Activated CD4-positive, alpha-beta T cell treated with anti-CD3 and anti-CD28 coated beads for 36 hours (primary cell): ENCODE measurements at regions not wholly inside any gene's neighbourhood (a gene's known extent, or its start where the extent isn't known, plus 50 kb on each side); places are given as distances from the start of the nearest gene placed in this dataset.
A peak's percentile ranks its signal among the peaks of the same experiment; 100 is the strongest.

Experiments used
- ATAC-seq: fragments of 200-7000 bp; cut with Tn5 transposase; one replicate; pipeline ENCODE4 v1.10.0; 2021; ENCODE audit warnings: mild to moderate bottlenecking, moderate library complexity
- CTCF ChIA-PET: fragments of 350-600 bp; sonication (Branson Sonifier 250); formaldehyde crosslinking; loops from one replicate; lab custom pipeline; 2021; ENCODE audit warnings: antibody characterized with exemption; lab: Charles Lee
- POLR2A ChIA-PET: fragments of 350-600 bp; sonication (Branson Sonifier 250); formaldehyde crosslinking; loops from one replicate; lab custom pipeline; 2021; ENCODE audit warnings: antibody characterized with exemption, inconsistent platforms; lab: Charles Lee
- DNase-seq: peaks from one replicate; pipeline ENCODE4 v3.0.0-alpha.2; 2020
- H3K27ac Mint-ChIP-seq: one replicate; pipeline ENCODE4 v1.8.0; 2021; ENCODE audit warnings: mixed read lengths
- H3K27me3 Mint-ChIP-seq: one replicate; pipeline ENCODE4 v1.8.0; 2021; ENCODE audit warnings: mixed read lengths
- H3K36me3 Mint-ChIP-seq: one replicate; pipeline ENCODE4 v1.8.0; 2021; ENCODE audit warnings: low read depth, mixed read lengths
- H3K4me1 Mint-ChIP-seq: one replicate; pipeline ENCODE4 v1.8.0; 2021; ENCODE audit warnings: mixed read lengths
- H3K4me3 Mint-ChIP-seq: one replicate; pipeline ENCODE4 v1.8.0; 2021; ENCODE audit warnings: mild to moderate bottlenecking, moderate library complexity, mixed read lengths
- H3K9me3 Mint-ChIP-seq: one replicate; pipeline ENCODE4 v1.8.0; 2021; ENCODE audit warnings: low read depth, mixed read lengths
- intact Hi-C, 2 experiments: fragments of 100-400 bp; cut with DNase I in 1 of 2; cut with micrococcal nuclease in 1 of 2; formaldehyde crosslinking; loops; one replicate each; pipeline versions ENCODE4 v1.14.2 to v1.15.1; 2022 to 2024; cut with DNase I, micrococcal nuclease

- H3K9me3 Mint-ChIP-seq: no peaks in the 10 kb centered on the region
- H3K27ac Mint-ChIP-seq: no peak overlapping the region
- ChIA-PET POLR2A (no interaction called here), CTCF (interaction anchor here (0.7 kb wide), 1 partner anchor 795 kb away, joined by 3 read pairs; no protein-coding TSS in a partner anchor)
- intact Hi-C loops: no loop called here
- no peaks in the 10 kb centered on the region for H3K36me3 Mint-ChIP-seq
- H3K4me3 Mint-ChIP-seq: no peak overlapping the region
- DNase-seq (no peak), ATAC-seq (no peak)
- no peaks in the 10 kb centered on the region for H3K27me3 Mint-ChIP-seq
- H3K4me1 Mint-ChIP-seq: no peaks in the 10 kb centered on the region
Observed at GRCh38 chr12:41799671-41800070, 345.0 kb downstream of the GXYLT1 start.

GRCh38 chr12:41795910-41796309 is 348.8 kb downstream of the GXYLT1 start:
- ChIA-PET CTCF (interaction anchor here (1.6 kb wide), 1 partner anchor 10 kb away, joined by 4 read pairs; no protein-coding TSS in a partner anchor), POLR2A (no interaction called here)
- H3K27ac Mint-ChIP-seq: no peak overlapping the region
- H3K4me1 Mint-ChIP-seq: no peaks in the 10 kb centered on the region
- H3K36me3 Mint-ChIP-seq: no peaks in the 10 kb centered on the region
- peaks cover 7% of the 10 kb centered on the region for H3K9me3 Mint-ChIP-seq
- DNase-seq (no peak), ATAC-seq (no peak)
- intact Hi-C loops: no loop called here
- no peaks in the 10 kb centered on the region for H3K27me3 Mint-ChIP-seq
- no peak overlapping the region for H3K4me3 Mint-ChIP-seq

GRCh38 chr12:41795051-41795600 is 349.5 kb downstream of the GXYLT1 start:
- ChIA-PET CTCF (no interaction called here), POLR2A (no interaction called here)
- intact Hi-C loops: no loop called here
- Mint-ChIP-seq H3K36me3 (no peaks in the 10 kb centered on the region), H3K9me3 (peaks cover 10% of the 10 kb centered on the region), H3K27me3 (no peaks in the 10 kb centered on the region), H3K4me1 (no peaks in the 10 kb centered on the region), H3K4me3 (no peak overlapping the region), H3K27ac (no peak overlapping the region)
- DNase-seq (no peak), ATAC-seq (no peak)

GRCh38 chr12:41794336-41794735 is 350.3 kb downstream of the GXYLT1 start:
- no peak overlapping the region for H3K4me3 Mint-ChIP-seq
- H3K27ac Mint-ChIP-seq: no peak overlapping the region
- H3K27me3 Mint-ChIP-seq: no peaks in the 10 kb centered on the region
- no peaks in the 10 kb centered on the region for H3K4me1 Mint-ChIP-seq
- no peak for DNase-seq
- no peak for ATAC-seq
- intact Hi-C loops: no loop called here
- no peaks in the 10 kb centered on the region for H3K36me3 Mint-ChIP-seq
- CTCF ChIA-PET: interaction anchor here (0.5 kb wide), 1 partner anchor 160 kb away, joined by 3 read pairs; no protein-coding TSS in a partner anchor
- H3K9me3 Mint-ChIP-seq: peaks cover 10% of the 10 kb centered on the region
- POLR2A ChIA-PET: no interaction called here

GRCh38 chr12:41784957-41785356 is 359.7 kb downstream of the GXYLT1 start:
- H3K36me3 Mint-ChIP-seq: no peaks in the 10 kb centered on the region
- CTCF ChIA-PET: no interaction called here
- H3K9me3 Mint-ChIP-seq: peaks cover 2% of the 10 kb centered on the region
- H3K27me3 Mint-ChIP-seq: peaks cover 7% of the 10 kb centered on the region
- no peak for ATAC-seq
- no peak overlapping the region for H3K4me3 Mint-ChIP-seq
- intact Hi-C loops: no loop called here
- POLR2A ChIA-PET: no interaction called here
- no peak overlapping the region for H3K27ac Mint-ChIP-seq
- no peaks in the 10 kb centered on the region for H3K4me1 Mint-ChIP-seq
- no peak for DNase-seq

- ChIA-PET CTCF (no interaction called here), POLR2A (no interaction called here)
- no peaks in the 10 kb centered on the region for H3K4me1 Mint-ChIP-seq
Observed at GRCh38 chr12:41778934-41779333, 365.7 kb downstream of the GXYLT1 start.

GRCh38 chr12:41777064-41777790 is 367.4 kb downstream of the GXYLT1 start:
- Mint-ChIP-seq H3K36me3 (no peaks in the 10 kb centered on the region), H3K27ac (no peak overlapping the region), H3K27me3 (peaks cover 3% of the 10 kb centered on the region), H3K4me1 (no peaks in the 10 kb centered on the region), H3K4me3 (no peak overlapping the region), H3K9me3 (no peaks in the 10 kb centered on the region)
- intact Hi-C loops: no loop called here
- ATAC-seq: no peak
- no peak for DNase-seq
- POLR2A ChIA-PET: no interaction called here
- CTCF ChIA-PET: no interaction called here

More at GRCh38 chr12:41778934-41779333, 365.7 kb downstream of the GXYLT1 start:
- intact Hi-C loops: no loop called here
- ATAC-seq (no peak), DNase-seq (no peak)
- Mint-ChIP-seq H3K9me3 (no peaks in the 10 kb centered on the region), H3K4me3 (no peak overlapping the region), H3K27me3 (peaks cover 3% of the 10 kb centered on the region), H3K36me3 (no peaks in the 10 kb centered on the region), H3K27ac (no peak overlapping the region)

- ChIA-PET POLR2A (no interaction called here), CTCF (no interaction called here)
- no peak overlapping the region for H3K4me3 Mint-ChIP-seq
- intact Hi-C loops: no loop called here
- ATAC-seq (no peak), DNase-seq (no peak)
- H3K27me3 Mint-ChIP-seq: peaks cover 2% of the 10 kb centered on the region
- H3K36me3 Mint-ChIP-seq: no peaks in the 10 kb centered on the region
- H3K4me1 Mint-ChIP-seq: peaks cover 3% of the 10 kb centered on the region
- no peak overlapping the region for H3K27ac Mint-ChIP-seq
- no peaks in the 10 kb centered on the region for H3K9me3 Mint-ChIP-seq
Observed at GRCh38 chr12:41772478-41772877, 372.2 kb downstream of the GXYLT1 start.

GRCh38 chr12:41769810-41770209 is 374.9 kb downstream of the GXYLT1 start:
- CTCF ChIA-PET: no interaction called here
- DNase-seq: no peak

GRCh38 chr12:41768456-41768855 is 376.2 kb downstream of the GXYLT1 start:
- Mint-ChIP-seq H3K9me3 (no peaks in the 10 kb centered on the region), H3K27ac (no peak overlapping the region), H3K36me3 (no peaks in the 10 kb centered on the region), H3K27me3 (peaks cover 2% of the 10 kb centered on the region), H3K4me1 (peaks cover 3% of the 10 kb centered on the region), H3K4me3 (no peak overlapping the region)
- DNase-seq (no peak), ATAC-seq (no peak)
- intact Hi-C loops: no loop called here
- ChIA-PET CTCF (no interaction called here), POLR2A (no interaction called here)

More at GRCh38 chr12:41769810-41770209, 374.9 kb downstream of the GXYLT1 start:
- POLR2A ChIA-PET: no interaction called here
- Mint-ChIP-seq H3K27me3 (peaks cover 2% of the 10 kb centered on the region), H3K27ac (no peak overlapping the region), H3K4me3 (no peak overlapping the region), H3K9me3 (no peaks in the 10 kb centered on the region), H3K36me3 (no peaks in the 10 kb centered on the region), H3K4me1 (peaks cover 3% of the 10 kb centered on the region)
- intact Hi-C loops: no loop called here
- ATAC-seq: peak; percentile 53

- POLR2A ChIA-PET: no interaction called here
- ATAC-seq: no peak
- H3K4me1 Mint-ChIP-seq: no peaks in the 10 kb centered on the region
- H3K9me3 Mint-ChIP-seq: peaks cover 2% of the 10 kb centered on the region
- no peaks in the 10 kb centered on the region for H3K36me3 Mint-ChIP-seq
- no peak for DNase-seq
- H3K27me3 Mint-ChIP-seq: peaks cover 3% of the 10 kb centered on the region
- no peak overlapping the region for H3K27ac Mint-ChIP-seq
- intact Hi-C loops: no loop called here
- CTCF ChIA-PET: interaction anchor here (1.0 kb wide), 1 partner anchor 262 kb away, joined by 5 read pairs; no protein-coding TSS in a partner anchor
- no peak overlapping the region for H3K4me3 Mint-ChIP-seq
Observed at GRCh38 chr12:41762691-41763090, 382.0 kb downstream of the GXYLT1 start.

- Mint-ChIP-seq H3K4me1 (no peaks in the 10 kb centered on the region), H3K27ac (no peak overlapping the region), H3K36me3 (no peaks in the 10 kb centered on the region), H3K27me3 (no peaks in the 10 kb centered on the region), H3K9me3 (peaks cover 3% of the 10 kb centered on the region), H3K4me3 (no peak overlapping the region)
- POLR2A ChIA-PET: no interaction called here
- DNase-seq: no peak
- ATAC-seq: no peak
- intact Hi-C loops: no loop called here
- CTCF ChIA-PET: interaction anchor here (0.5 kb wide), 1 partner anchor 1497 kb away, joined by 3 read pairs; no protein-coding TSS in a partner anchor
Observed at GRCh38 chr12:41745593-41745992, 399.1 kb downstream of the GXYLT1 start.
